RWPE2 (cell line): ENCODE measurements at regions not wholly inside any gene's neighbourhood (a gene's known extent, or its start where the extent isn't known, plus 50 kb on each side); places are given as distances from the start of the nearest gene placed in this dataset.
"Not testable (repeated sequence)": the region's sequence is repeated elsewhere in the genome, so short reads cannot be mapped to it uniquely, and the experiment has no call there.

ENCODE experiments used
- ATAC-seq: fragments of 200-7000 bp; cut with Tn5 transposase; 3 replicates; pipeline ENCODE4 v1.9.1; 2021; ENCODE audit warnings: low read depth
- DNase-seq: peaks from one replicate; pipeline ENCODE4 v3.0.0-alpha.2; 2020; ENCODE audit warnings: low spot score
- H3K27ac ChIP-seq: fragments of 450-650 bp; 2 replicates; pipeline ENCODE4 v1.5.1; 2017; ENCODE audit warnings: mild to moderate bottlenecking; ENCODE audit not compliant: poor library complexity, severe bottlenecking
- H3K27me3 ChIP-seq: fragments of 250-450 bp; sonication (Bioruptor Pico); 2 replicates; pipeline ENCODE4 v1.5.1; 2021; ENCODE audit warnings: mild to moderate bottlenecking, moderate library complexity; ENCODE audit not compliant: insufficient read depth, poor library complexity, severe bottlenecking
- H3K36me3 ChIP-seq: fragments of 250-450 bp; sonication (Bioruptor Pico); 2 replicates; pipeline ENCODE4 v1.5.1; 2020; ENCODE audit warnings: low read depth, mild to moderate bottlenecking, moderate library complexity
- H3K4me1 ChIP-seq: fragments of 250-450 bp; sonication (Bioruptor Pico); 2 replicates; pipeline ENCODE4 v1.5.1; 2021; ENCODE audit warnings: mild to moderate bottlenecking, moderate library complexity; ENCODE audit not compliant: insufficient read depth, poor library complexity, severe bottlenecking
- H3K4me3 ChIP-seq: fragments of 250-450 bp; sonication (Bioruptor Pico); 2 replicates; pipeline ENCODE4 v1.5.1; 2021; ENCODE audit warnings: mild to moderate bottlenecking, moderate library complexity; ENCODE audit not compliant: severe bottlenecking
- H3K9me3 ChIP-seq: fragments of 250-450 bp; sonication (Bioruptor Pico); 2 replicates; pipeline ENCODE4 v1.5.1; 2021; ENCODE audit warnings: mild to moderate bottlenecking, moderate library complexity; ENCODE audit not compliant: severe bottlenecking
- CTCF ChIP-seq: fragments of 450-650 bp; IDR thresholded peaks from one replicate; pipeline ENCODE4 v1.5.1; 2017; ENCODE audit warnings: mild to moderate bottlenecking, moderate library complexity; ENCODE audit not compliant: poor library complexity, severe bottlenecking

- Histone ChIP-seq H3K27ac (no peak overlapping the region), H3K27me3 (no peaks in the 10 kb centered on the region), H3K36me3 (no peaks in the 10 kb centered on the region), H3K4me1 (no peaks in the 10 kb centered on the region), H3K9me3 (no peaks in the 10 kb centered on the region), H3K4me3 (no peak overlapping the region)
- ATAC-seq: no peak
- TF ChIP-seq CTCF: no peak
- no peak for DNase-seq
These were observed 649.4 kb downstream of the CPS1 start for GRCh38 chr2:211205836-211206235.

GRCh38 chr2:211216221-211216620, 659.8 kb downstream of the CPS1 start:
- ATAC-seq: no peak
- peak; percentile 44 for TF ChIP-seq CTCF

GRCh38 chr2:211219548-211219947, 663.1 kb downstream of the CPS1 start:
- not testable (repeated sequence) for H3K36me3 ChIP-seq, H3K27me3 ChIP-seq, DNase-seq, H3K4me3 ChIP-seq, H3K4me1 ChIP-seq, H3K9me3 ChIP-seq, ATAC-seq, H3K27ac ChIP-seq

More at GRCh38 chr2:211216221-211216620, 659.8 kb downstream of the CPS1 start:
- Histone ChIP-seq H3K4me1 (no peaks in the 10 kb centered on the region), H3K36me3 (no peaks in the 10 kb centered on the region), H3K4me3 (no peak overlapping the region), H3K9me3 (no peaks in the 10 kb centered on the region), H3K27me3 (no peaks in the 10 kb centered on the region), H3K27ac (no peak overlapping the region)
- no peak for DNase-seq

- no peak for TF ChIP-seq CTCF
- Histone ChIP-seq H3K27ac (no peak overlapping the region), H3K4me3 (no peak overlapping the region), H3K27me3 (no peaks in the 10 kb centered on the region), H3K9me3 (no peaks in the 10 kb centered on the region), H3K4me1 (no peaks in the 10 kb centered on the region), H3K36me3 (no peaks in the 10 kb centered on the region)
- ATAC-seq (no peak), DNase-seq (no peak)
These were observed 669.4 kb downstream of the CPS1 start for GRCh38 chr2:211225784-211226183.

GRCh38 chr2:211228559-211228958, 672.2 kb downstream of the CPS1 start:
- no peak for TF ChIP-seq CTCF
- Histone ChIP-seq H3K9me3 (no peaks in the 10 kb centered on the region), H3K36me3 (no peaks in the 10 kb centered on the region), H3K4me1 (no peaks in the 10 kb centered on the region), H3K27me3 (no peaks in the 10 kb centered on the region), H3K4me3 (no peak overlapping the region), H3K27ac (no peak overlapping the region)
- ATAC-seq: no peak; the same call in 2 of the 3 replicates
- no peak for DNase-seq
